Esophagus squamous epithelium (tissue), 5 donors: ENCODE measurements at regions not wholly inside any gene's neighbourhood (a gene's known extent, or its start where the extent isn't known, plus 50 kb on each side); places are given as distances from the start of the nearest gene placed in this dataset.

Experiments
- DNase-seq: peaks from one replicate; lab custom pipeline; 2025; lab: John Stamatoyannopoulos, UW
- H3K27ac ChIP-seq, 4 donors: fragments of 200-600 bp; sonication (generic); one replicate each; pipeline ENCODE4 v1.5.1; 2016 to 2019; ENCODE audit warnings: mild to moderate bottlenecking in 1 of 4
- H3K27me3 ChIP-seq, 4 donors: fragments of 200-600 bp; sonication (generic); 1 replicate in 3 of 4; 2 replicates in 1 of 4; pipeline versions ENCODE4 v1.5.1 to v1.6.0; 2017 to 2021; ENCODE audit warnings: antibody characterized with exemption in 1 of 4
- H3K36me3 ChIP-seq, 3 donors: fragments of 200-600 bp; sonication (generic); one replicate each; pipeline ENCODE4 v1.5.1; 2016 to 2019
- H3K4me1 ChIP-seq, 3 donors: fragments of 200-600 bp; sonication (generic); one replicate each; pipeline ENCODE4 v1.5.1; 2017 to 2019
- H3K4me3 ChIP-seq, 4 donors: fragments of 200-600 bp; sonication (generic); 1 replicate in 3 of 4; 2 replicates in 1 of 4; pipeline ENCODE4 v1.5.1; 2016 to 2019; ENCODE audit warnings: mild to moderate bottlenecking in 2 of 4, moderate library complexity in 1 of 4
- H3K9me3 ChIP-seq, 3 donors: fragments of 200-600 bp; sonication (generic); one replicate each; pipeline ENCODE4 v1.5.1; 2016 to 2019
- POLR2A ChIP-seq, 4 donors: fragments of 450-650 bp; IDR thresholded peaks; one replicate each; pipeline ENCODE4 v1.6.1; 2017; ENCODE audit warnings: antibody characterized with exemption in 4 of 4, mild to moderate bottlenecking in 4 of 4, moderate library complexity in 3 of 4
- WGBS, 2 donors: methylation state at CpG; one replicate each; pipeline ENCODE4 v1.1.5; 2018; 5-methylcytosine and 5-hydroxymethylcytosine counted together
- intact Hi-C: fragments of 100-400 bp; cut with DNase I; formaldehyde crosslinking; loops from one replicate; pipeline ENCODE4 v1.15.0; 2022
- TF ChIP-seq, protein P1 (sequence below), 6 experiments: fragments of 450-650 bp in 4 of 6; fragments of 200-600 bp in 2 of 6; sonication (generic) in 2 of 6; IDR thresholded peaks; one replicate each; pipeline ENCODE4 v1.5.1; 2016 to 2019; ENCODE audit warnings: antibody characterized with exemption in 6 of 6, mild to moderate bottlenecking in 4 of 6, moderate library complexity in 4 of 6
- donor health status: DM: yes; HTN: yes; CAD: no.

DNA sequence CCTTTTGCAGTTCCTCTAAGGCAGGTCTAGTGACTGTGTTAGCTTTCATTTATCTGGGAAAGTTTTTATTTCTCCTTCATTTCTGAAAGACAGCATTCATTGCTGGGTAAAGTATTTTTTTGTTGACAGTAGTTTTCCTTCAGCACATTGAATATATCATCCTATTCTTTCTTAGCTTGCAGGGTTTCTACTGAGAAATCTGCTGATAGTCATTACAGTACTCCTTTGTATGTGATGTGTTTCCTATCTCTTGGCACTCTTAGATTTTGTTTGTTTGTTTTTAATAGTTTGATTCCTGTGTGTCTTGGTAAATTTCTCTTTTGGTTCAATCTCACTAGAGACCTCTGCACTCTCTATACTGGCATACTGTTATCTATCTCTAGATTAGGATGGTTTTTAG, 1667.9 kb downstream of the SLITRK1 start:
- H3K36me3 ChIP-seq = no peaks in the 10 kb centered on the region
- no peak overlapping the region for H3K27ac ChIP-seq
- H3K9me3 ChIP-seq = peaks cover 0 to 15% (median 5%) of the 10 kb centered on the region in 3 donors
- DNase-seq = no peak
- no peaks in the 10 kb centered on the region for H3K27me3 ChIP-seq
- H3K4me3 ChIP-seq = no peak overlapping the region
- intact Hi-C loops = no loop called here
- TF ChIP-seq POLR2A (IDR thresholded peaks at IDR 0.05) = no peak
- TF ChIP-seq, protein P1, sequence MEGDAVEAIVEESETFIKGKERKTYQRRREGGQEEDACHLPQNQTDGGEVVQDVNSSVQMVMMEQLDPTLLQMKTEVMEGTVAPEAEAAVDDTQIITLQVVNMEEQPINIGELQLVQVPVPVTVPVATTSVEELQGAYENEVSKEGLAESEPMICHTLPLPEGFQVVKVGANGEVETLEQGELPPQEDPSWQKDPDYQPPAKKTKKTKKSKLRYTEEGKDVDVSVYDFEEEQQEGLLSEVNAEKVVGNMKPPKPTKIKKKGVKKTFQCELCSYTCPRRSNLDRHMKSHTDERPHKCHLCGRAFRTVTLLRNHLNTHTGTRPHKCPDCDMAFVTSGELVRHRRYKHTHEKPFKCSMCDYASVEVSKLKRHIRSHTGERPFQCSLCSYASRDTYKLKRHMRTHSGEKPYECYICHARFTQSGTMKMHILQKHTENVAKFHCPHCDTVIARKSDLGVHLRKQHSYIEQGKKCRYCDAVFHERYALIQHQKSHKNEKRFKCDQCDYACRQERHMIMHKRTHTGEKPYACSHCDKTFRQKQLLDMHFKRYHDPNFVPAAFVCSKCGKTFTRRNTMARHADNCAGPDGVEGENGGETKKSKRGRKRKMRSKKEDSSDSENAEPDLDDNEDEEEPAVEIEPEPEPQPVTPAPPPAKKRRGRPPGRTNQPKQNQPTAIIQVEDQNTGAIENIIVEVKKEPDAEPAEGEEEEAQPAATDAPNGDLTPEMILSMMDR (IDR thresholded peaks at IDR 0.05) = no peak
- H3K4me1 ChIP-seq = no peaks in the 10 kb centered on the region

DNA sequence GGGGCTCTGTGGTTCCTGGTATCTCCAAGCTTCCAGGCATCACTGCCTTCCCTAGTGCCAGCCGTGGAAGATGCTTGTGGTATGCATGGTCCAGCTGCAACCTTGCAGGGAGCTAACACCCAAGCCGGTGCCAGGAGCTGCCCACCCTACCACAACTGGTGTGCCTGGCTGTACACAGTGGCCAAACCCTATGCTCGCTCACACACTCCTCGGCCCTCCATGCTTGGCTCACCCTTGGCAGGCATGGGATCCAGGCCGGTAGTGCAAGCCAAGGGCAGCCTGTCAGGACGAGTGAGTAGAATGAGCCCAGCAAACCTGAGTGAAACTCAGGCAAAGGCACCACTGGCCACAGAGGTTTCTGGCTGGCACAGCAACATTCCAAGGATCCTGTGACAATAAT, 1676.0 kb downstream of the SLITRK1 start:
- H3K4me3 ChIP-seq = no peak overlapping the region
- WGBS, 2 donors = 65 to 69% methylated on average over 3 of the region's 6 CpGs
- DNase-seq = no peak
- H3K9me3 ChIP-seq = peaks cover 0 to 11% (median 0%) of the 10 kb centered on the region in 3 donors
- intact Hi-C loops = no loop called here
- no peak overlapping the region for H3K27ac ChIP-seq
- TF ChIP-seq POLR2A (IDR thresholded peaks at IDR 0.05) = no peak
- TF ChIP-seq, protein P1 (IDR thresholded peaks at IDR 0.05) = no peak
- no peaks in the 10 kb centered on the region for H3K27me3 ChIP-seq
- H3K4me1 ChIP-seq = no peaks in the 10 kb centered on the region
- no peaks in the 10 kb centered on the region for H3K36me3 ChIP-seq

DNA sequence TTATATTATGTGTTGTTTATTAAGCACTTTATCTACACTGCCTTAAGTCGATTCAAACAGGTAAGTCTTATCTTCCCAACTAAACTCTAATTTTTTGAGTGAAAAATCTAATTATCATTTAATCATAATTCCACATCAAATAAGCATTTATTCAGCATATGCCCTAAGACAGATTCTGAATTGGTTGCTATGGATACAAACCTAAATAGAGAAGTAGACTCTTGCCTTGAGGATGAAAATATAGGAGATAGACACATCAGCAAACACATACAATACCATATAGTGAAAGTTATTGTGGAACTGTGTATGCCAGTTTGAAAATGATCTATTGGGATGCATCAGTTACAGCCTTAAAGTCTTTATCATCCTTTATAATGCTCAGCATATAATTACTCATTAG, 1679.9 kb downstream of the SLITRK1 start:
- no peak for DNase-seq
- intact Hi-C loops = no loop called here
- TF ChIP-seq POLR2A (IDR thresholded peaks at IDR 0.05) = no peak
- TF ChIP-seq, protein P1 (IDR thresholded peaks at IDR 0.05) = no peak

DNA sequence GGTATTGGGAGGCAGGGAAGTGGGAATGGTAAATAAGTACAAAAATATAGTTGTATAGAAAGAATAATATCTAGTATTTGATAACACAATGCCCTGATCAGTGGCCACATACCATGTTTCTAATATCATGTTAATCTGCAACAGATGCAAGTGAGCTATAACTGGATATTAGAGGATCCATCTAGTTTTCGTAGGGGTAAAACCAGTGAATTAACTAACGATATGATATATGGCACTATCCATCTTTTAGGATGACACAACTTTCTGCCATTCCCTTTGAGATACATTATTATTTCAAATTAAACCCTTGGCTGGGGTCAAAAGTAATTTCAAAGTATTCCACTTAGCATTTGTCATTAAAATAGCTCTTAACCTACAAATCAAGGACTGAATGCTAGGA, 1686.2 kb downstream of the SLITRK1 start:
- Histone ChIP-seq H3K4me1 (no peaks in the 10 kb centered on the region), H3K27me3 (no peaks in the 10 kb centered on the region), H3K4me3 (no peak overlapping the region), H3K27ac (no peak overlapping the region), H3K36me3 (no peaks in the 10 kb centered on the region), H3K9me3 (no peaks in the 10 kb centered on the region)
- no peak for DNase-seq
- intact Hi-C loops = no loop called here
- no peak for TF ChIP-seq POLR2A (IDR thresholded peaks at IDR 0.05)
- TF ChIP-seq, protein P1 (IDR thresholded peaks at IDR 0.05) = no peak
- WGBS, 2 donors = 76 to 87% methylated on average over 2 of the region's 2 CpGs

More for the DNA sequence above, 1679.9 kb downstream of the SLITRK1 start:
- no peaks in the 10 kb centered on the region for H3K27me3 ChIP-seq
- H3K36me3 ChIP-seq = no peaks in the 10 kb centered on the region
- peaks cover 0 to 11% (median 0%) of the 10 kb centered on the region in 3 donors for H3K9me3 ChIP-seq
- no peak overlapping the region for H3K27ac ChIP-seq
- H3K4me3 ChIP-seq = no peak overlapping the region
- H3K4me1 ChIP-seq = no peaks in the 10 kb centered on the region
- WGBS, 2 donors = 29 to 38% methylated on average over 1 of the region's 1 CpG

DNA sequence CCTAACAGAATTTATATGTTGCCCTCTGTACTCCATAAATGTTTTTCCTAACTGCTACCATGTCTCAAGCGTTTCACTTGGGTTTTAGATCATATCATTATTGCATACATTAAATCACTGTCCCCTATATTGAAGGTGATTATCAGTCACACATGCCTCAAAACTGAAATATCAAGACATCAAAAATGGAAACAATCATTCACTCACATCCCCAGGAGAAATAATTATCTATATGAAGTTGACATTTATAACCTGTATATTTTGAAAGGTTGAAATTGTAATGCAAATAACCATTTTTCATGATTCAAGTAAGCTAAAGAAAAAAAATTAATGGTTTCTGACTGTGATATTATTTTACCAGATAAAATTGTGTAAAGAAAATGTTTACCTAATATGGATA, 1695.0 kb downstream of the SLITRK1 start:
- H3K27me3 ChIP-seq = no peaks in the 10 kb centered on the region
- H3K4me1 ChIP-seq = no peaks in the 10 kb centered on the region
- no peak for TF ChIP-seq POLR2A (IDR thresholded peaks at IDR 0.05)
- TF ChIP-seq, protein P1 (IDR thresholded peaks at IDR 0.05) = no peak
- no peak overlapping the region for H3K27ac ChIP-seq
- H3K4me3 ChIP-seq = no peak overlapping the region
- H3K36me3 ChIP-seq = no peaks in the 10 kb centered on the region
- WGBS, 2 donors = 74 to 76% methylated on average over 1 of the region's 1 CpG
- no peaks in the 10 kb centered on the region for H3K9me3 ChIP-seq
- intact Hi-C loops = no loop called here
- DNase-seq = no peak
